Heart right ventricle (tissue), 16 donors: ENCODE measurements at regions not wholly inside any gene's neighbourhood (a gene's known extent, or its start where the extent isn't known, plus 50 kb on each side); places are given as distances from the start of the nearest gene placed in this dataset.

Experiments used
- ATAC-seq, 8 donors: fragments of 200-7000 bp; cut with Tn5 transposase; one replicate each; pipeline ENCODE4 v1.9.1; 2020; ENCODE audit warnings: mild to moderate bottlenecking in 8 of 8, moderate library complexity in 8 of 8, moderate number of reproducible peaks in 1 of 8
- DNase-seq, 2 donors: peaks; one replicate each; pipeline ENCODE4 v3.0.0-alpha.2; 2020
- H3K27ac ChIP-seq, 10 donors: fragments of 200-600 bp; sonication (generic) in 2 of 10; one replicate each; pipeline versions ENCODE4 v1.5.0 to v1.8.0; 2020 to 2022; ENCODE audit warnings: mild to moderate bottlenecking in 3 of 10
- H3K27me3 ChIP-seq, 7 donors: fragments of 200-600 bp; one replicate each; pipeline ENCODE4 v1.8.0; 2021 to 2022; ENCODE audit warnings: mild to moderate bottlenecking in 2 of 7
- H3K36me3 ChIP-seq, 9 donors: fragments of 200-600 bp; sonication (generic) in 1 of 9; one replicate each; pipeline versions ENCODE4 v1.5.0 to v1.8.0; 2020 to 2022; ENCODE audit warnings: mild to moderate bottlenecking in 2 of 9
- H3K4me1 ChIP-seq, 9 donors: fragments of 200-600 bp; sonication (generic) in 1 of 9; one replicate each; pipeline versions ENCODE4 v1.5.0 to v1.8.0; 2020 to 2022; ENCODE audit warnings: mild to moderate bottlenecking in 4 of 9
- H3K4me3 ChIP-seq, 10 donors: fragments of 200-600 bp; sonication (generic) in 2 of 10; one replicate each; pipeline versions ENCODE4 v1.5.0 to v1.8.0; 2020 to 2022; ENCODE audit warnings: mild to moderate bottlenecking in 7 of 10, moderate library complexity in 2 of 10
- H3K9me3 ChIP-seq, 11 donors: fragments of 200-600 bp in 10 of 11; sonication (generic) in 2 of 11; one replicate each; pipeline versions ENCODE4 v1.5.0 to v1.8.0; 2013 to 2022; ENCODE audit warnings: mild to moderate bottlenecking in 2 of 11, control low read depth in 1 of 11, moderate library complexity in 1 of 11
- WGBS, 2 donors: extraction: QIAGEN DNeasy Blood & Tissue Kit; methylation state at CpG; one replicate each; pipeline ENCODE4 v1.1.7; 2013; ENCODE audit warnings: inconsistent platforms in 1 of 2; 5-methylcytosine and 5-hydroxymethylcytosine counted together
- intact Hi-C, 10 donors: fragments of 100-400 bp; cut with DNase I; formaldehyde crosslinking; loops; one replicate each; pipeline versions ENCODE4 v1.11.1 to v1.14.2; 2022
- TF ChIP-seq, protein P1 (sequence below), 9 donors: fragments of 200-600 bp; sonication (generic) in 2 of 9; IDR thresholded peaks; one replicate each; pipeline versions ENCODE4 v1.5.0 to v1.8.0; 2021 to 2022; ENCODE audit warnings: antibody characterized with exemption in 9 of 9, mild to moderate bottlenecking in 5 of 9, moderate library complexity in 1 of 9
- donor health status: Arrhythmogenic right ventricular cardiomyopathy.
- donor health status: ischemic (EF 13 %, LVEDD 7.1; RV severe dilation, severe dysfunction).
- donor health status: healthy with polysubstance abuse.
- donor health status: DM: no; HTN: yes; CAD: no.
- donor health status: DM: no; HTN: no; CAD: no.
- donor health status: ischemic (EF 25% LVEDD 6.9; RV normal size, moderate dysfunction).
- donor health status: ischemic (EF 25% LVEDD 5.7; RV mildly dilated, moderate dysfunction).
- donor health status: healthy.
- donor health status: DM: yes; HTN: yes; CAD: no.
- donor health status: Ischemic cardiomyopathy.
- donor health status: ischemic (EF 35%, LVEDD 5.7; RV mildly dilated, moderate dysfunction).
- donor health status: nonischemic (EF 11% LVEDD 7.7; RV severe dilation, severe dysfunction).
- donor health status: DM: yes; HTN: yes; CAD: no.
- donor health status: PGD.
- donor health status: ischemic (EF 29% LVEDD 5.4; RV normal size, mild dysfunction).
- donor health status: nonischemic (EF 23%, LVEDD 6.1; RV moderate dilation, normal function).

DNA sequence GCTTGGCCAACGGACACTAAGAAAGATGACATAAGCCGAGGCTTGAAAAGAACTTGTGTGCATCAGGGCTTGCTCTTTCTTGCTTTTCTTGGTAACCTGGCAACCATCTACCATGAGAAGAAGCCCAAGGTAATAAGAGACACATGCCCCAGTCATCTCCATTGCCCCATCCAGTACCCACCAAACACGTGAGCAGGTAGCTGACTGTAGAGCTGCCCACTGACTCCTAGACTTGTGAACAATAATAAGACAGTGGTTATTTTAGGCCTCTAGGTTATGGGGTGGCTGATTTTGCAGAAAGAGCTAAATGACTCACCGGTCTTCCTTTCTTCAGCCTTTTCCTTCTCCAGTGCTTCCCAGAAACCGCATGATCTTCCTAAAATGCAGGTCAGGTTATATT is 105.0 kb upstream of the JUN start:
- peak overlapping the region in 1 of 10 donors; percentile 14 for H3K27ac ChIP-seq
- no peak for ATAC-seq
- intact Hi-C loops = no loop called here
- no peaks in the 10 kb centered on the region for H3K9me3 ChIP-seq
- WGBS, 2 donors = 87 to 96% methylated on average over 5 of the region's 5 CpGs
- peaks cover 11 to 72% (median 44%) of the 10 kb centered on the region in 9 donors for H3K4me1 ChIP-seq
- no peak overlapping the region for H3K4me3 ChIP-seq
- no peak for DNase-seq
- no peaks in the 10 kb centered on the region for H3K27me3 ChIP-seq
- no peaks in the 10 kb centered on the region for H3K36me3 ChIP-seq
- TF ChIP-seq, protein P1, sequence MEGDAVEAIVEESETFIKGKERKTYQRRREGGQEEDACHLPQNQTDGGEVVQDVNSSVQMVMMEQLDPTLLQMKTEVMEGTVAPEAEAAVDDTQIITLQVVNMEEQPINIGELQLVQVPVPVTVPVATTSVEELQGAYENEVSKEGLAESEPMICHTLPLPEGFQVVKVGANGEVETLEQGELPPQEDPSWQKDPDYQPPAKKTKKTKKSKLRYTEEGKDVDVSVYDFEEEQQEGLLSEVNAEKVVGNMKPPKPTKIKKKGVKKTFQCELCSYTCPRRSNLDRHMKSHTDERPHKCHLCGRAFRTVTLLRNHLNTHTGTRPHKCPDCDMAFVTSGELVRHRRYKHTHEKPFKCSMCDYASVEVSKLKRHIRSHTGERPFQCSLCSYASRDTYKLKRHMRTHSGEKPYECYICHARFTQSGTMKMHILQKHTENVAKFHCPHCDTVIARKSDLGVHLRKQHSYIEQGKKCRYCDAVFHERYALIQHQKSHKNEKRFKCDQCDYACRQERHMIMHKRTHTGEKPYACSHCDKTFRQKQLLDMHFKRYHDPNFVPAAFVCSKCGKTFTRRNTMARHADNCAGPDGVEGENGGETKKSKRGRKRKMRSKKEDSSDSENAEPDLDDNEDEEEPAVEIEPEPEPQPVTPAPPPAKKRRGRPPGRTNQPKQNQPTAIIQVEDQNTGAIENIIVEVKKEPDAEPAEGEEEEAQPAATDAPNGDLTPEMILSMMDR (IDR thresholded peaks at IDR 0.05) = no peak

DNA sequence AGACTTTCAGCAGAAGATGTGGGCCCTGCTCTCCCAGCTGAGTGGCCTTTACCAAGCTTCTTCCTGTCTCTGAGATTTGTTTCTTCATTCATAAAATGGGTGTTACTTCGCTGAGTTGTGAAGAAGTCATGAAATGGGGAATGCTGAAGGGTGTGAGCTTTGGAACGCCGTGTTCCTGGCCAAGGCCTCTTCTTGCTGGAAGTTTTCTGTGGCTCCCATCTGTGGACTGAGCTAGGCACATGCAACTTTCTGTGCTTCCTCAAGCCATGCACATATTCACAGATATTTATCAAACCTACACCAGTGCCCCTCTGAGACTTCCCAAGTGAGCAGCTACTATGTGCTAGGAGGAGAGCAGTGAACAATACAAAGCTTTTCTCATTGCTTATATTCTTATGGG is 106.3 kb upstream of the JUN start:
- TF ChIP-seq, protein P1 (IDR thresholded peaks at IDR 0.05) = no peak
- H3K27me3 ChIP-seq = no peaks in the 10 kb centered on the region
- intact Hi-C loops = loop anchor here in 3 of 10 donors (10.0 kb wide), 3 partner anchors 255 to 815 kb away; partner anchors contain the start of gene FGGY (in 1 of the 3)
- no peaks in the 10 kb centered on the region for H3K36me3 ChIP-seq
- no peak overlapping the region for H3K4me3 ChIP-seq
- 78 to 89% methylated on average over 3 of the region's 3 CpGs for WGBS, 2 donors
- ATAC-seq (peak in 1 of 8 donors; percentile 21), DNase-seq (no peak)
- H3K27ac ChIP-seq = no peak overlapping the region
- no peaks in the 10 kb centered on the region for H3K9me3 ChIP-seq
- peaks cover 17 to 72% (median 44%) of the 10 kb centered on the region in 9 donors for H3K4me1 ChIP-seq

DNA sequence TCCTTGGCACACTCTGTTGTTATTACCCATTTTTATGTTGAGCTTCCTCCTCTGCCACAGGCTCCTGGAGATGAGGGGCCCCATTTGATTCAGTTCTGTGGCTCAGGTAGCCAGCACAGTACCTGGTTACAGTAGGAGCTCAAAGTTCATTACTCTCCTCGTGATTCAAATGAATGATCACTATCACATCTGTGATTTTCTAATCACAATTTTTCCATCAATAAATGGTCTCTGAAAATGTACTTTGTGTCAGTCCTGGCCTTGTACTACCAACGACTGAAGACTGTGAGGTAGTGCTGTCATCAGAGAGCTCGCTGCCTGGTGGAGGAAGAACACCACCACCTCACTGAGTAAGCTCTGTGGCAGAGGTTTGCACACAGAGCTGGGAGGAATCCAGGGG is 106.8 kb upstream of the JUN start:
- H3K27me3 ChIP-seq = no peaks in the 10 kb centered on the region
- no peaks in the 10 kb centered on the region for H3K9me3 ChIP-seq
- intact Hi-C loops = loop anchor here in 3 of 10 donors (10.0 kb wide), 3 partner anchors 254 to 814 kb away; partner anchors contain the start of gene FGGY (in 1 of the 3)
- TF ChIP-seq, protein P1 (IDR thresholded peaks at IDR 0.05) = no peak
- no peak overlapping the region for H3K4me3 ChIP-seq
- ATAC-seq = no peak
- no peaks in the 10 kb centered on the region for H3K36me3 ChIP-seq
- peaks cover 16 to 72% (median 44%) of the 10 kb centered on the region in 9 donors for H3K4me1 ChIP-seq
- 93 to 99% methylated on average over 3 of the region's 3 CpGs for WGBS, 2 donors
- no peak overlapping the region for H3K27ac ChIP-seq
- DNase-seq = no peak

GRCh38 chr1:58891347-58891746 is 107.5 kb upstream of the JUN start:
- Histone ChIP-seq H3K27me3 (no peaks in the 10 kb centered on the region), H3K4me1 (peaks cover 19 to 72% (median 44%) of the 10 kb centered on the region in 9 donors), H3K27ac (no peak overlapping the region), H3K36me3 (no peaks in the 10 kb centered on the region), H3K9me3 (no peaks in the 10 kb centered on the region), H3K4me3 (no peak overlapping the region)
- TF ChIP-seq, protein P1 (IDR thresholded peaks at IDR 0.05) = no peak
- intact Hi-C loops = loop anchor here in 3 of 10 donors (10.0 kb wide), 3 partner anchors 253 to 813 kb away; partner anchors contain the start of gene FGGY (in 1 of the 3)
- 97 to 98% methylated on average over 2 of the region's 2 CpGs for WGBS, 2 donors
- ATAC-seq (no peak), DNase-seq (no peak)
